Retinal pigment epithelial cell (primary cell): ENCODE measurements at regions not wholly inside any gene's neighbourhood (a gene's known extent, or its start where the extent isn't known, plus 50 kb on each side); places are given as distances from the start of the nearest gene placed in this dataset.

Experiments
- DNase-seq: peaks from one replicate; pipeline ENCODE4 v3.0.0-alpha.2; 2010; ENCODE audit warnings: low read depth
- H3K4me3 ChIP-seq: 2 replicates; pipeline ENCODE4 v1.5.1; 2011; ENCODE audit warnings: mild to moderate bottlenecking, low read length, control low read depth, moderate library complexity
- TF ChIP-seq, protein P1 (sequence below): conservative IDR thresholded peaks from 2 replicates; pipeline ENCODE4 v1.5.1; 2011; ENCODE audit warnings: low read depth, low read length, control low read depth, inconsistent platforms

DNA sequence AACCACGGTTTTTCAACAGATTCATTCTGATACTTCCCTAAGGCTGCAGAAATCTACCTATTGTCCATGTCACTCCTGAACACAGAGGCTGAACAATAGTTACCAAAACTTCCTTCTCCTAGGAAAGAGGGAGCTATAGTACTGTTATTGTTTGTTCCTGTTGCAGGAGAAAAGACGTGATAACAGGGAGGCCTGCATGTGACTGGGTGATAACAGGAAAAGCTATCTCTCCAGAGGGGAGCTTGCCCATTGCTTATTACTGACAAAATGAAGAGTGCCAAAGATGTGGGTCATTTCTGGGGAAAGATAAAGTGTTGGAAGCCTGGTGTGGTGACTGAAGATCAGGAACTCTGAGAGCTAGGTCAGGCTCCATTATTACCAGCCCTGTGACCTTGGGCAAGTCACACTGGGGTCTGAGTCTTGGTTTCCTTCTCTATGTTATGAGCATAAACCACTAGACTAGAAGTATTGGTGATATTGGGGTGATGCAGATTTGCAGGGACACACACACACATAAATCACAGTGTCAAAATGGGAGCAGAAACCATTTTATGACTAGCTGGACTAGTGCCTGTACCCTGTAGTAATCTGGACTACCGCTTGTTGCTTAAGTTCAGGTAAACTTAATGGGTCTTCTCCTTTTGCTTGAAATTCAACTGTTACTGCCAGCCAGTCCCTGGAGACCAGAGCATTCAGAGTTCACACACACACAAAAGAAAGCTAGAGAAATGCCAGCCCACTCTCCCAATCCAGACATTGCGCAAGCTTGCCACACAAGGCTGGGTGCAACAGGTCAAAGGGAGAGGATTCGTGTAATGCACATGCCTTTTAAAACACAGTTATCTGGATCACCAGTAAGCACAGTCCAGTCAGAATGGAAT lies 136.0 kb upstream of the CNR1 start:
- no peak overlapping the region for H3K4me3 ChIP-seq
- TF ChIP-seq, protein P1, sequence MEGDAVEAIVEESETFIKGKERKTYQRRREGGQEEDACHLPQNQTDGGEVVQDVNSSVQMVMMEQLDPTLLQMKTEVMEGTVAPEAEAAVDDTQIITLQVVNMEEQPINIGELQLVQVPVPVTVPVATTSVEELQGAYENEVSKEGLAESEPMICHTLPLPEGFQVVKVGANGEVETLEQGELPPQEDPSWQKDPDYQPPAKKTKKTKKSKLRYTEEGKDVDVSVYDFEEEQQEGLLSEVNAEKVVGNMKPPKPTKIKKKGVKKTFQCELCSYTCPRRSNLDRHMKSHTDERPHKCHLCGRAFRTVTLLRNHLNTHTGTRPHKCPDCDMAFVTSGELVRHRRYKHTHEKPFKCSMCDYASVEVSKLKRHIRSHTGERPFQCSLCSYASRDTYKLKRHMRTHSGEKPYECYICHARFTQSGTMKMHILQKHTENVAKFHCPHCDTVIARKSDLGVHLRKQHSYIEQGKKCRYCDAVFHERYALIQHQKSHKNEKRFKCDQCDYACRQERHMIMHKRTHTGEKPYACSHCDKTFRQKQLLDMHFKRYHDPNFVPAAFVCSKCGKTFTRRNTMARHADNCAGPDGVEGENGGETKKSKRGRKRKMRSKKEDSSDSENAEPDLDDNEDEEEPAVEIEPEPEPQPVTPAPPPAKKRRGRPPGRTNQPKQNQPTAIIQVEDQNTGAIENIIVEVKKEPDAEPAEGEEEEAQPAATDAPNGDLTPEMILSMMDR = no peak
- no peak for DNase-seq

DNA sequence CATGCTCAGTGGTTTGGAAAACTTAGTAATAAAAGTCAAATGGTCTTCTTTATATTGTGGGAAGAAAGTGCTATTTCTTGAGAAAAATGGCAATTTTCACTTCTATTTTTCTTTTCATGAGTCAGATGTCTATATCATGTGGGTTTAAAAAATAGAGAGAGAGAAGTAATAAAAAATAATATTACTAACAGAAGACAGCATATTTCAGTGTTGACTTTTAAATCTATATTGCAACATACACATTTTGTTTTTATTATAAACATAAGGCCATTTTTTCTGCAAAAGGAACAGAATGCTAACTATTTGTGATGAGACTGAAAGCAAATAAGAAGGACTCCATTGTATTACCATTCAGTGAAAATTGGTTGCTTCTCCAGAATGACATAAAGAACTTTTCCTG lies 135.1 kb upstream of the CNR1 start:
- H3K4me3 ChIP-seq = no peak overlapping the region
- TF ChIP-seq, protein P1 = no peak
- no peak for DNase-seq

DNA sequence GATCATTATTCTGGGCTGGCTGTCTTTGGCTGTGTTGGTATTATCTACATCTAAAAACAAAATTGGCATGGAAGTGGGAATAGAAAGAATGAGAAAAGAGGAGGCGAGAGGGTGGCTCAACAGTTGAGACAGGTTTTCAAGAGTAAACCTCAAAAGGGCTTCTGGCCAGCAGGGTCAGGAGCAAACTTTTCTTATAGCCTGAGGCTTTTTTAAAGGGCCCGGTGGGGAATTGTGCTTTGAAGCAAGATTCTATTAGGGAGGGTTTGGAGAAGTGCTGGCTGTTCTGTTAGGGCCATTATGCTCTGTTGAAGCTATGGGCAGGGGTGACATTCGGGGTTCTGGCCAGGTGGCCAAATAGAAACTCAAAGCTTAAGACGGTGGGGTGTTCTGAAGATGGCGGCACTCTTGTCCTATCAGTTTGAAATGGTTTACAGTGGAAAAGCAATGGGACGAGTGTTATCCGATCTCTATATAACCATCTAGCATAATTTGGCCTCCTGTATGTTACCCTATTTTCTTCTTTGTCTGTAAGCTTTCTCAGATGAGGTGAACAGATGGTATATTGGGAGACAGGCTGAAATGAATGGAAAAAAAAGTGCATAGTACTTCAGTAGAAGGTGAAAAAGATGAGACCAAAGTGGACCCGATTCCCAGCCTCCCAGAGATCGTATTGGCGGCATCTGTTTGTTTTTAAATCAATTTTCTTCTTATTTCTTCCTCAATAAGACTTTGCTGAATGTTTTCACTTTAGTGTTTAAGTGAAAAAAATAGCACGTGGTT lies 132.1 kb upstream of the CNR1 start:
- no peak for DNase-seq
- TF ChIP-seq, protein P1 = no peak
- H3K4me3 ChIP-seq = no peak overlapping the region

DNA sequence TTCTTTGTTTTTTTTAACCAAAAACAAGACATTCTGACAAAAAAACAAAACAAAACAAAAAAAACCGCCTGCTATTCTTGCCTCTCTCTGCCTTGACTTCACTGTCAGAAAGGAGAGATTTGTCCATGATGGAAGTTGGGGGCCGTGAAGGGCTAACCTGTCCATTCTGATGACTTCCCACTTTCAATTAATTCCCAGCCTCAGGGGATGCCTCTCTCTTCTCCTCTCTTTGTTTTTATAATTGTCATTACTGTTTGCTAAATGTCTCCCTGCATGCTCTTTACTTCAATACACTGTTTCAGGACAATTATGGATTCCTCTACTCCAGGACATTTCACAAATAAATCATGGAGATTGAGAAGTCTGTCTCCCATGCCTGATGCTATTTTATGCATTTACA lies 130.5 kb upstream of the CNR1 start:
- no peak overlapping the region for H3K4me3 ChIP-seq
- TF ChIP-seq, protein P1 = no peak
- no peak for DNase-seq

DNA sequence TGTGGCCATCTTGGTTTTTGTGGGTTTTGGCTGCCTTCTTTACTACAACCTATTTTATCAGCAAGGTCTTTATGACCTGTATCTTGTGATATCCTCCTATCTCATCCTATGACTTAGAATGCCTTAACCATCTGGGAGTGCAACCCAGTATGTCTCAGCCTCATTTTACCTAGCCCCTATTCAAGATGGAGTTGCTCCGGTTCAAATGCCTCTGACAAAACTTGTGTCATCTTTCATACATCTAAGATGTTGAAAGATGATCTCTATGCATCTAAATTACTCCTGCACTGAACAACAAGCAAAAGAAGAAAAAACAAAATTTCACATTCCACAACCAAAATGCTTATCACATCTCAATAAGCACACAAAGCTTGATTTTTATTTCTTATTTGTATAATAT lies 129.5 kb upstream of the CNR1 start:
- no peak for DNase-seq
- no peak overlapping the region for H3K4me3 ChIP-seq
- TF ChIP-seq, protein P1 = no peak

DNA sequence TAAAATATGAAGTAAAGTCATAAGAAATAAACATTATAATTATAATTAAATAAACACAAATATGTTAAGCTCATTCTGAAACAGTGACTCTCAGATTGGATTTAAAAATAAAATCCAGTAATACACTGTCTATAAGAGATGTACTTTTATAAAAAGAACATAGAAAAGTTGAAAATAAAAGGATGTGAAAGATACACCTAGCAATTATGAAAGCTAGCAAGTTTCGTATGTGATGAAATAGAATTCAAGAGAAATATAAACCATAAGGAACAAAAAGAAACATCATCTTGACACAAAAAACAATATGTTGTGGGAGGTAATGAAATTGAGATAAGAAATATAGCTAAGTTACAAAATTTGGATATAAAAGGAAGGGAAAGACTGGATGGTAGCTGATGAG lies 128.6 kb upstream of the CNR1 start:
- TF ChIP-seq, protein P1 = no peak
- DNase-seq = no peak
- no peak overlapping the region for H3K4me3 ChIP-seq
